ENCODE measurements at regions not wholly inside any gene's neighbourhood (a gene's known extent, or its start where the extent isn't known, plus 50 kb on each side); places are given as distances from the start of the nearest gene placed in this dataset.

GRCh38 chr20:21836346-21836745, 130.9 kb downstream of the PAX1 start (continued):
- TF ChIP-seq ETS1 (conservative IDR thresholded peaks at IDR 0.05; ENCODE audit: control insufficient read depth, low read depth, low read length) = no peak

- intact Hi-C loops (cut with micrococcal nuclease) = no loop called here
- CTCF ChIA-PET (ENCODE audit: low intra/inter-chr PET ratio) = no interaction called here
- DNase-seq (ENCODE audit: extremely low read depth in 1 of 4, low spot score in 3 of 4) = no peak
- no peaks in the 10 kb centered on the region for H4K20me1 ChIP-seq (replicated peaks; ENCODE audit: control insufficient read depth, insufficient read depth, low read length)
- H3K9ac ChIP-seq (ENCODE audit: insufficient read depth in 1 of 2, low read depth in 2 of 2, low read length in 2 of 2) = no peak overlapping the region
- POLR2A ChIA-PET = no interaction called here
- no peak for FAIRE-seq
- no peak overlapping the region for H3K4me3 ChIP-seq
- no TSS peak for BruUV-seq (replicated peaks)
- H3K4me2 ChIP-seq (ENCODE audit: insufficient read depth, low read length) = no peak overlapping the region
- no peaks in the 10 kb centered on the region for H3K9me1 ChIP-seq (ENCODE audit: control insufficient read depth, insufficient read depth, low read length)
- no peaks in the 10 kb centered on the region for H3K79me2 ChIP-seq (ENCODE audit: control insufficient read depth, insufficient read depth, low read length)
- H3K27ac ChIP-seq (ENCODE audit: extremely low read depth, low read depth, low read length) = no peak overlapping the region
- no peaks in the 10 kb centered on the region for H3K27me3 ChIP-seq (ENCODE audit: control insufficient read depth in 2 of 2, insufficient read depth in 2 of 2, low read length in 2 of 2)
- in situ Hi-C loops (cut with MboI) = no loop called here
- no peak overlapping the region for H2AFZ ChIP-seq (ENCODE audit: low read depth, low read length)
- no peaks in the 10 kb centered on the region for H3K9me3 ChIP-seq (replicated peaks; ENCODE audit: control insufficient read depth, insufficient read depth, low read depth, low read length)
- ATAC-seq = no peak
- H3K4me1 ChIP-seq (replicated peaks in 1 of 2; ENCODE audit: control insufficient read depth in 2 of 2, insufficient read depth in 2 of 2, low read length in 2 of 2) = no peaks in the 10 kb centered on the region
- WGBS (ENCODE audit: insufficient coverage, low coverage, missing lambda C conversion rate) = 0% methylated on average over 1 of the region's 1 CpG
- H3K36me3 ChIP-seq (ENCODE audit: control insufficient read depth, insufficient read depth, low read length) = no peaks in the 10 kb centered on the region
- no peak for TF ChIP-seq ZNF407 (IDR thresholded peaks at IDR 0.05; ENCODE audit: low read depth)
- no peak for TF ChIP-seq MYNN (IDR thresholded peaks at IDR 0.05)
- TF ChIP-seq MYNN (CRISPR knock-in tag; IDR thresholded peaks at IDR 0.05) = no peak
- no peak for TF ChIP-seq SUPT5H (IDR thresholded peaks at IDR 0.05)
- no peak for TF ChIP-seq MEIS2 (IDR thresholded peaks at IDR 0.05; ENCODE audit: partially characterized antibody)
- TF ChIP-seq HSF4 (CRISPR knock-in tag; IDR thresholded peaks at IDR 0.05; ENCODE audit: borderline replicate concordance) = no peak
- TF ChIP-seq CBX1 (IDR thresholded peaks at IDR 0.05; ENCODE audit: low read depth) = no peak
- TF ChIP-seq SMC3 (conservative IDR thresholded peaks at IDR 0.05; ENCODE audit: insufficient read depth, low read depth, low read length) = no peak
- TF ChIP-seq XRCC4 (IDR thresholded peaks at IDR 0.05; ENCODE audit: extremely low read depth, insufficient read depth, insufficient read length) = no peak
- TF ChIP-seq SIRT6 (IDR thresholded peaks at IDR 0.05; ENCODE audit: low read depth, low read length) = no peak
- no peak for TF ChIP-seq FIP1L1 (IDR thresholded peaks at IDR 0.05; ENCODE audit: low read depth, low read length, poor library complexity, severe bottlenecking)
- TF ChIP-seq CGGBP1 (CRISPR knock-in tag; IDR thresholded peaks at IDR 0.05) = no peak
- no peak for TF ChIP-seq PHB (CRISPR knock-in tag; IDR thresholded peaks at IDR 0.05)
These were observed 129.6 kb downstream of the PAX1 start for GRCh38 chr20:21835042-21835441.

Data from K562 (cell line).